ENCODE measurements at regions not wholly inside any gene's neighbourhood (a gene's known extent, or its start where the extent isn't known, plus 50 kb on each side); places are given as distances from the start of the nearest gene placed in this dataset.

DNA sequence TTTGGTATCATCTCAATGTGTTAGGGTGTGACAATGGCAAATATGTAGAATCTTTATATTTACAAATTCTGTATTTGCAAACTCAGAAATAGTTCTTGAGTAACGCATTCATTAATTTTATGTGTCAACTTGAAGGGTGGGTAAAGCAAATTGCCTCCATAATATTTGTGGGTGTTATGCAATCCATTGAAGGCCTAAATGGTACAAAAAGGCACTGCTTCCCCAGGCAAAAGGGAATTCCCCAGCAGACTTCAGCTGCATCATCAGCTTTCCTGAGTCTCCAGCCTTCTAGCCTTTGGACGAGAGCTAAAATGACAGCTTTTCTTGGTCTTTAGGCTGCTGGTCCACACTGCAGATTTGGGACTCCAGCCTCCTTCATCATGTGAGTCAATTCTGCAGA, 292.2 kb upstream of the PCDH7 start:
- Histone ChIP-seq H3K4me3 (ENCODE audit: low read length) (no peak overlapping the region), H2AFZ (ENCODE audit: low read depth, low read length) (no peak overlapping the region), H3K36me3 (ENCODE audit: insufficient read depth, low read length) (no peaks in the 10 kb centered on the region), H3K4me2 (ENCODE audit: low read length) (no peak overlapping the region), H3K27me3 (ENCODE audit: insufficient read depth, low read depth, low read length) (no peaks in the 10 kb centered on the region), H3K9me3 (ENCODE audit: low read length) (peaks cover 4% of the 10 kb centered on the region), H3K27ac (ENCODE audit: low read length) (no peak overlapping the region), H3K9ac (ENCODE audit: low read length) (no peak overlapping the region), H3K9me2 (ENCODE audit: insufficient read depth, low read length) (no peaks in the 10 kb centered on the region), H4K20me1 (ENCODE audit: insufficient read depth) (no peaks in the 10 kb centered on the region), H3F3A (ENCODE audit: insufficient read depth, low read length, poor library complexity, severe bottlenecking) (no peaks in the 10 kb centered on the region), H3K79me2 (replicated peaks; ENCODE audit: insufficient read depth, low read length) (no peaks in the 10 kb centered on the region)
- TF ChIP-seq RAD21 (conservative IDR thresholded peaks at IDR 0.05) (no peak), TAF1 (IDR thresholded peaks at IDR 0.05; ENCODE audit: low read depth) (no peak), POLR2AphosphoS5 (IDR thresholded peaks at IDR 0.05) (no peak), EZH2 (IDR thresholded peaks at IDR 0.05; ENCODE audit: borderline replicate concordance, insufficient read depth, low read length, poor library complexity, severe bottlenecking) (no peak), MXI1 (conservative IDR thresholded peaks at IDR 0.05; ENCODE audit: poor library complexity, severe bottlenecking) (no peak), SMC3 (conservative IDR thresholded peaks at IDR 0.05; ENCODE audit: poor library complexity) (no peak), EP300 (conservative IDR thresholded peaks at IDR 0.05; ENCODE audit: poor library complexity, severe bottlenecking) (no peak)
- TF ChIP-seq, protein P1, sequence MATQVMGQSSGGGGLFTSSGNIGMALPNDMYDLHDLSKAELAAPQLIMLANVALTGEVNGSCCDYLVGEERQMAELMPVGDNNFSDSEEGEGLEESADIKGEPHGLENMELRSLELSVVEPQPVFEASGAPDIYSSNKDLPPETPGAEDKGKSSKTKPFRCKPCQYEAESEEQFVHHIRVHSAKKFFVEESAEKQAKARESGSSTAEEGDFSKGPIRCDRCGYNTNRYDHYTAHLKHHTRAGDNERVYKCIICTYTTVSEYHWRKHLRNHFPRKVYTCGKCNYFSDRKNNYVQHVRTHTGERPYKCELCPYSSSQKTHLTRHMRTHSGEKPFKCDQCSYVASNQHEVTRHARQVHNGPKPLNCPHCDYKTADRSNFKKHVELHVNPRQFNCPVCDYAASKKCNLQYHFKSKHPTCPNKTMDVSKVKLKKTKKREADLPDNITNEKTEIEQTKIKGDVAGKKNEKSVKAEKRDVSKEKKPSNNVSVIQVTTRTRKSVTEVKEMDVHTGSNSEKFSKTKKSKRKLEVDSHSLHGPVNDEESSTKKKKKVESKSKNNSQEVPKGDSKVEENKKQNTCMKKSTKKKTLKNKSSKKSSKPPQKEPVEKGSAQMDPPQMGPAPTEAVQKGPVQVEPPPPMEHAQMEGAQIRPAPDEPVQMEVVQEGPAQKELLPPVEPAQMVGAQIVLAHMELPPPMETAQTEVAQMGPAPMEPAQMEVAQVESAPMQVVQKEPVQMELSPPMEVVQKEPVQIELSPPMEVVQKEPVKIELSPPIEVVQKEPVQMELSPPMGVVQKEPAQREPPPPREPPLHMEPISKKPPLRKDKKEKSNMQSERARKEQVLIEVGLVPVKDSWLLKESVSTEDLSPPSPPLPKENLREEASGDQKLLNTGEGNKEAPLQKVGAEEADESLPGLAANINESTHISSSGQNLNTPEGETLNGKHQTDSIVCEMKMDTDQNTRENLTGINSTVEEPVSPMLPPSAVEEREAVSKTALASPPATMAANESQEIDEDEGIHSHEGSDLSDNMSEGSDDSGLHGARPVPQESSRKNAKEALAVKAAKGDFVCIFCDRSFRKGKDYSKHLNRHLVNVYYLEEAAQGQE (IDR thresholded peaks at IDR 0.05; ENCODE audit: borderline replicate concordance): no peak
- TF ChIP-seq, protein P2, sequence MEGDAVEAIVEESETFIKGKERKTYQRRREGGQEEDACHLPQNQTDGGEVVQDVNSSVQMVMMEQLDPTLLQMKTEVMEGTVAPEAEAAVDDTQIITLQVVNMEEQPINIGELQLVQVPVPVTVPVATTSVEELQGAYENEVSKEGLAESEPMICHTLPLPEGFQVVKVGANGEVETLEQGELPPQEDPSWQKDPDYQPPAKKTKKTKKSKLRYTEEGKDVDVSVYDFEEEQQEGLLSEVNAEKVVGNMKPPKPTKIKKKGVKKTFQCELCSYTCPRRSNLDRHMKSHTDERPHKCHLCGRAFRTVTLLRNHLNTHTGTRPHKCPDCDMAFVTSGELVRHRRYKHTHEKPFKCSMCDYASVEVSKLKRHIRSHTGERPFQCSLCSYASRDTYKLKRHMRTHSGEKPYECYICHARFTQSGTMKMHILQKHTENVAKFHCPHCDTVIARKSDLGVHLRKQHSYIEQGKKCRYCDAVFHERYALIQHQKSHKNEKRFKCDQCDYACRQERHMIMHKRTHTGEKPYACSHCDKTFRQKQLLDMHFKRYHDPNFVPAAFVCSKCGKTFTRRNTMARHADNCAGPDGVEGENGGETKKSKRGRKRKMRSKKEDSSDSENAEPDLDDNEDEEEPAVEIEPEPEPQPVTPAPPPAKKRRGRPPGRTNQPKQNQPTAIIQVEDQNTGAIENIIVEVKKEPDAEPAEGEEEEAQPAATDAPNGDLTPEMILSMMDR (IDR thresholded peaks at IDR 0.05; ENCODE audit: poor library complexity, severe bottlenecking): no peak

DNA sequence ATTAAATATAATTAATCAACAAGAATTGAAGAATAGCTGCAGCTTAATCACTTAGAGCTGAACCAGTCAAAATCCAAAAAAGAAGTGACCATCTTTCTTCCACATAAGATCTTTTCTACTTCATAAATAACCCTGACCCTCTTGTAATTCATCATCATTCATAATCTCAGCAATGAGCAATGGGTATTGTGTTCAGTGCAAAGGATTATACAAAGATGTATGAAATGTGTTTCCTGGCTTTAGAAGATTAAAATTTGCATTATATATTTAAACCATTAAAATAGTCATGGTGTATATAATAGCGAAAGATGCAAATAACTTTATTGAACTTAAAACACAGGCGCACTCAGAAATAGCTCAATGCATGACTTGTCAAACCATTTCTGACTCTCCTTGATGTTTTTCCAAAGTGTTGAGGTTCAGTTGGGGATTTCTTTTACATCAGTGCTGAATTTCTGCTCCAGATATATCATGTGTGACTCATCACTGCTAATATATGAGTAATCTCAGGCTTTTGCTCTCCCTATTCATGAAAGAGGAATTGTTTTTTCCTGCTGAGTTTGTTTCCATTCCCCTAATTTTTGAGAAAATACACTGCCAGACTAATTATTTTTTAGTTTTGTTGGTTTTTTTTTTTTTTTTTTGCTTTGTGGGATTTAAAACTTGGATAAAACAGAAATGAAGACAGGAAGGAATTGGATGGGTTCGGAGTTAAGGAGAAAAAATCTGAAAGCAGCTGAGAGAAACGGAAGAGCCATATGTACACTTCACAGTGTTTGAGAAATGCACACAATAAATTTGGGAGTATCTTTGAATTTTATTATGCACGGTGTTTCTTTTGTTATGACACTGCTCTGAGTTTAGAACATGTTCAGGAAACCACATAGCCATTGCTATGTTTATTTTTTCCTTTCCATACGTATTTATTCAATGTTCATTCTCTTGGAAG, 290.1 kb upstream of the PCDH7 start:
- TF ChIP-seq, protein P2 (IDR thresholded peaks at IDR 0.05; ENCODE audit: poor library complexity, severe bottlenecking): no peak
- TF ChIP-seq SMC3 (conservative IDR thresholded peaks at IDR 0.05; ENCODE audit: poor library complexity) (no peak), EP300 (conservative IDR thresholded peaks at IDR 0.05; ENCODE audit: poor library complexity, severe bottlenecking) (no peak), MXI1 (conservative IDR thresholded peaks at IDR 0.05; ENCODE audit: poor library complexity, severe bottlenecking) (no peak), RAD21 (conservative IDR thresholded peaks at IDR 0.05) (no peak)
- TF ChIP-seq, protein P1 (IDR thresholded peaks at IDR 0.05; ENCODE audit: borderline replicate concordance): no peak
- Histone ChIP-seq H3K36me3 (ENCODE audit: insufficient read depth, low read length) (no peaks in the 10 kb centered on the region), H3K9me2 (ENCODE audit: insufficient read depth, low read length) (no peaks in the 10 kb centered on the region), H4K20me1 (ENCODE audit: insufficient read depth) (no peaks in the 10 kb centered on the region), H2AFZ (ENCODE audit: low read depth, low read length) (no peak overlapping the region), H3K9me3 (ENCODE audit: low read length) (no peaks in the 10 kb centered on the region), H3K79me2 (replicated peaks; ENCODE audit: insufficient read depth, low read length) (no peaks in the 10 kb centered on the region), H3K4me2 (ENCODE audit: low read length) (no peak overlapping the region), H3K4me3 (ENCODE audit: low read length) (no peak overlapping the region), H3K27ac (ENCODE audit: low read length) (no peak overlapping the region), H3K9ac (ENCODE audit: low read length) (no peak overlapping the region), H3F3A (ENCODE audit: insufficient read depth, low read length, poor library complexity, severe bottlenecking) (no peaks in the 10 kb centered on the region), H3K27me3 (ENCODE audit: insufficient read depth, low read depth, low read length) (no peaks in the 10 kb centered on the region)

All from neural cell (in vitro differentiated cells).